GM12878 (cell line): ENCODE measurements at regions not wholly inside any gene's neighbourhood (a gene's known extent, or its start where the extent isn't known, plus 50 kb on each side); places are given as distances from the start of the nearest gene placed in this dataset.

Experiments
- ATAC-seq: fragments of 200-7000 bp; cut with Tn5 transposase; 3 replicates; pipeline ENCODE4 v1.9.1; 2020; ENCODE audit warnings: mild to moderate bottlenecking, moderate library complexity
- BruUV-seq: library from RNA; stranded (reverse); fragments of 400-500 nt; replicated peaks from 2 replicates; lab custom pipeline; 2021; lab: Mats Ljungman, UMichigan
- CTCF ChIA-PET: fragments of 300-600 bp; sonication (Branson Sonifier 250); formaldehyde crosslinking; extraction: SDS; loops from one replicate; lab custom pipeline; 2021; ENCODE audit warnings: inconsistent platforms; lab: Yijun Ruan, JAX
- POLR2A ChIA-PET: fragments of 350-600 bp; formaldehyde crosslinking; extraction: SDS; loops from one replicate; lab custom pipeline; 2021; ENCODE audit warnings: inconsistent platforms; lab: Charles Lee
- RAD21 ChIA-PET: fragments of 300-600 bp; sonication (Branson Sonifier 250); formaldehyde crosslinking; loops from one replicate; lab custom pipeline; 2023; ENCODE audit warnings: antibody characterized with exemption; ENCODE audit not compliant: unreplicated experiment; lab: Charles Lee
- SMC1A ChIA-PET: fragments of 300-600 bp; sonication (Branson Sonifier 250); formaldehyde crosslinking; loops from one replicate; lab custom pipeline; 2023; ENCODE audit not compliant: unreplicated experiment, uncharacterized antibody; lab: Charles Lee
- DNase-seq: peaks from one replicate; pipeline ENCODE4 v3.0.0-alpha.2; 2011; ENCODE audit warnings: low read depth, low spot score
- FAIRE-seq: peaks from 3 replicates; lab custom pipeline; 2011; peaks lifted over from hg19 to GRCh38; lab: Jason Lieb, UNC
- H2AFZ ChIP-seq: 2 replicates; pipeline ENCODE4 v1.6.0; 2011; ENCODE audit warnings: low read depth, low read length, control low read depth; ENCODE audit not compliant: control insufficient read depth
- H3K27ac ChIP-seq: 2 replicates; pipeline ENCODE4 v1.5.1; 2011; ENCODE audit warnings: control low read depth; ENCODE audit not compliant: control insufficient read depth, insufficient read depth
- H3K27me3 ChIP-seq, 2 experiments: replicated peaks in 1 of 2; 2 replicates each; pipeline versions ENCODE4 v1.6.0 to v1.6.1; 2011; ENCODE audit warnings: low read length in 1 of 2; ENCODE audit not compliant: control insufficient read depth in 2 of 2, insufficient read depth in 2 of 2
- H3K36me3 ChIP-seq, 2 experiments: 2 replicates each; pipeline ENCODE4 v1.5.1; 2011; ENCODE audit warnings: low read length in 1 of 2; ENCODE audit not compliant: control insufficient read depth in 2 of 2, insufficient read depth in 2 of 2
- H3K4me1 ChIP-seq: 2 replicates; pipeline ENCODE4 v1.6.1; 2011; ENCODE audit warnings: mild to moderate bottlenecking, low read length, moderate library complexity, mixed read lengths; ENCODE audit not compliant: control insufficient read depth, insufficient read depth
- H3K4me2 ChIP-seq: 2 replicates; pipeline ENCODE4 v1.6.0; 2011; ENCODE audit warnings: control low read depth; ENCODE audit not compliant: control insufficient read depth, insufficient read depth
- H3K4me3 ChIP-seq: fragments of 200-600 bp; sonication (generic); 2 replicates; pipeline ENCODE4 v1.5.1; 2016
- H3K79me2 ChIP-seq: 2 replicates; pipeline ENCODE4 v1.6.0; 2011; ENCODE audit warnings: low read length; ENCODE audit not compliant: control insufficient read depth, insufficient read depth
- H3K9ac ChIP-seq: 2 replicates; pipeline ENCODE4 v1.8.0; 2011; ENCODE audit warnings: low read length, control low read depth, mixed read lengths; ENCODE audit not compliant: control insufficient read depth, insufficient read depth
- H3K9me3 ChIP-seq: replicated peaks from 3 replicates; pipeline ENCODE4 v1.5.1; 2011; ENCODE audit warnings: mild to moderate bottlenecking, low read length; ENCODE audit not compliant: control insufficient read depth, insufficient read depth
- H4K20me1 ChIP-seq: 2 replicates; pipeline ENCODE4 v1.6.0; 2011; ENCODE audit not compliant: control insufficient read depth, insufficient read depth
- NR2F1 ChIP-seq: fragments of 450-650 bp; conservative IDR thresholded peaks from 2 replicates; pipeline ENCODE4 v1.6.1; 2017; ENCODE audit warnings: mild to moderate bottlenecking
- WGBS: methylation state at CpG from one replicate; pipeline ENCODE4 v1.1.6; 2016; ENCODE audit warnings: low lambda C conversion rate; ENCODE audit not compliant: insufficient replicate concordance, insufficient coverage; ENCODE audit errors: missing lambda C conversion rate; 5-methylcytosine and 5-hydroxymethylcytosine counted together
- in situ Hi-C: fragments of 300-500 bp; cut with MboI; formaldehyde crosslinking; loops from 9 replicates; pipeline ENCODE4 v1.14.3; 2018; ENCODE audit warnings: mixed read lengths
- intact Hi-C: fragments of 100-400 bp; cut with micrococcal nuclease; formaldehyde crosslinking; loops from one replicate; pipeline ENCODE4 v1.14.2; 2022; ENCODE audit not compliant: unreplicated experiment
- TF ChIP-seq, protein P1 (sequence below): IDR thresholded peaks from 2 replicates; pipeline ENCODE4 v1.6.1; 2011; ENCODE audit warnings: low read depth, mild to moderate bottlenecking, low read length, moderate library complexity, borderline replicate concordance; ENCODE audit errors: extremely low read depth

DNA sequence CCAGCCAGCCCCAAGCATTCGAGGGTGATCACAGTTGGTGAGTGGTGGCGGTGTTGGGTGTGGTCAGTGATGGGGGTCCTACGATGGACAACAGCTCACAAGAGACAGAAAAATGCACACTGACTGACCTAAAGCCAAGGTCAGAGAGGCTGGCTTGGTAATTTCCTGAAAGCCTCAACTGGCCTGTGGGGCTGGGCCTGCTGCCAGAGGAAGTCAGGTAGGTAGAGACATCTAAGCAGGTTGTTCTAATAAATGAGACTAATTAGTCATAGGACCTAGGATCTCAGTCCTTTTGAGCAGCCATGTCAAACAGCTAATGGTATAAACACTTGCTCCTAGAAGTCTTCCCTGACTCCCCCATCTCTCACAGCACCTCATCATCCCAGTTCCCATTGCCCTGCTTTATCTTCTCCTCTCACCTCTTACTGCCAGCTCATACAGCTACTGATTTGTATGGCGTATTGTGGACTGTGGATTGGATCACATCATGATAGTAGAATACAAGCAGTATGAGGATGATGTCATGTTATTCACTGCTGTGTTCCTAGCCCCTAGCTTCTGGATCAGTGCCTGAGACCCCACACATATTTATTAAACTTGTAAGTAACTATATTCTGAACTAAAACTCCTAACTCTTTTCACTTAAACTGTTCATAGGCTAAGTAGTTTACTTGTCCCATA is 262.9 kb upstream of the KLHL29 start:
- in situ Hi-C loops = no loop called here
- ChIA-PET RAD21 (no interaction called here), POLR2A (interaction anchor here (0.5 kb wide), 1 partner anchor 75 kb away, joined by 3 read pairs; no protein-coding TSS in a partner anchor), CTCF (interaction anchor here (1.3 kb wide), 1 partner anchor 77 kb away, joined by 4 read pairs; no protein-coding TSS in a partner anchor), SMC1A (interaction anchor here (1.3 kb wide), 1 partner anchor 11 kb away, joined by 5 read pairs; no protein-coding TSS in a partner anchor)
- intact Hi-C loops = no loop called here
- ATAC-seq = no peak
- Histone ChIP-seq H3K9ac (no peak overlapping the region), H3K36me3 (no peaks in the 10 kb centered on the region), H4K20me1 (no peaks in the 10 kb centered on the region), H3K4me1 (no peaks in the 10 kb centered on the region), H3K4me2 (no peak overlapping the region), H3K27ac (no peak overlapping the region), H3K9me3 (no peaks in the 10 kb centered on the region), H2AFZ (no peak overlapping the region), H3K4me3 (no peak overlapping the region), H3K79me2 (no peaks in the 10 kb centered on the region), H3K27me3 (peaks cover 0 to 2% of the 10 kb centered on the region in 2 experiments; a peak in 1 of 4 replicates)
- WGBS = 40% methylated on average over 4 of the region's 4 CpGs
- no peak for FAIRE-seq
- TF ChIP-seq, protein P1, sequence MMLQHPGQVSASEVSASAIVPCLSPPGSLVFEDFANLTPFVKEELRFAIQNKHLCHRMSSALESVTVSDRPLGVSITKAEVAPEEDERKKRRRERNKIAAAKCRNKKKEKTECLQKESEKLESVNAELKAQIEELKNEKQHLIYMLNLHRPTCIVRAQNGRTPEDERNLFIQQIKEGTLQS = no peak
- no TSS peak for BruUV-seq
- no peak for DNase-seq

DNA sequence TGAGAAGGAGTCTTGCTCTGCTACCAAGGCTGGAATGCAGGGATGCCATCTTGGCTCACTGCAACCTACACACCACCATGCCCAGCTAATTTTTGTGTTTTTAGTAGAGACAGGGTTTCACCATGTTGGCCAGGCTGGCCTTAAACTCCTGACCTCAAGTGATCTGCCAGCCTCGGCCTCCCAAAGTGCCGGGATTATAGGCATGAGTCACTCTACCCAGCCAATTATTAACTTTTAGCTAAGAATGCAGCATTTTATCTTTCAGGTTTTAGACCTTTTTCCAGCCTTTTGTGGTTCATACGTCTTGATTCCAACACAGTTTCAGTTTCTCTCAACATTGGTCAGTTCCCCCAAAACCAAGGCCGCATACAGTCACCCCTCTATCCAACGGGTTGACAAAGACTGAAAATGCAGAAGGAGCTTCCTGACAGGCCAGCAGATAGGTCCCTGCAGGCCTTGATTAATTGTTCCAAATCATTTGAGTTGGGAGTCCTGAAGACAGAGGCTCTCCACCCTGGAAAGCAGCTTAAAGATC is 262.2 kb upstream of the KLHL29 start:
- 20% methylated on average over 5 of the region's 5 CpGs for WGBS
- intact Hi-C loops = no loop called here
- no peak for FAIRE-seq
- TF ChIP-seq NR2F1 = no peak
- Histone ChIP-seq H3K4me2 (no peak overlapping the region), H3K9ac (no peak overlapping the region), H3K4me1 (no peaks in the 10 kb centered on the region), H2AFZ (no peak overlapping the region), H3K27ac (no peak overlapping the region), H3K36me3 (no peaks in the 10 kb centered on the region), H3K4me3 (no peak overlapping the region), H3K9me3 (no peaks in the 10 kb centered on the region), H3K27me3 (peaks cover 0 to 2% of the 10 kb centered on the region in 2 experiments; a peak in 1 of 4 replicates), H3K79me2 (no peaks in the 10 kb centered on the region), H4K20me1 (no peaks in the 10 kb centered on the region)
- SMC1A ChIA-PET = interaction anchor here (0.6 to 1.3 kb wide), 4 partner anchors 11 to 282 kb away, joined by 3 to 5 read pairs (median 3); no protein-coding TSS in a partner anchor
- BruUV-seq = no TSS peak
- CTCF ChIA-PET = interaction anchor here (1.3 kb wide), 1 partner anchor 77 kb away, joined by 4 read pairs; no protein-coding TSS in a partner anchor
- RAD21 ChIA-PET = no interaction called here
- DNase-seq = no peak
- no peak for ATAC-seq
- POLR2A ChIA-PET = interaction anchor here (0.5 kb wide), 1 partner anchor 74 kb away, joined by 3 read pairs; no protein-coding TSS in a partner anchor
- in situ Hi-C loops = no loop called here
